ENCODE measurements at regions not wholly inside any gene's neighbourhood (a gene's known extent, or its start where the extent isn't known, plus 50 kb on each side); places are given as distances from the start of the nearest gene placed in this dataset.
A peak's percentile ranks its signal among the peaks of the same experiment; 100 is the strongest.

GRCh38 chr9:118426772-118427171, 722.6 kb downstream of the TLR4 start:
- no peak for DNase-seq

GRCh38 chr9:118438810-118439209, 734.6 kb downstream of the TLR4 start:
- DNase-seq = no peak

- DNase-seq = no peak
These were observed 735.2 kb downstream of the TLR4 start for GRCh38 chr9:118439441-118439840.

DNA sequence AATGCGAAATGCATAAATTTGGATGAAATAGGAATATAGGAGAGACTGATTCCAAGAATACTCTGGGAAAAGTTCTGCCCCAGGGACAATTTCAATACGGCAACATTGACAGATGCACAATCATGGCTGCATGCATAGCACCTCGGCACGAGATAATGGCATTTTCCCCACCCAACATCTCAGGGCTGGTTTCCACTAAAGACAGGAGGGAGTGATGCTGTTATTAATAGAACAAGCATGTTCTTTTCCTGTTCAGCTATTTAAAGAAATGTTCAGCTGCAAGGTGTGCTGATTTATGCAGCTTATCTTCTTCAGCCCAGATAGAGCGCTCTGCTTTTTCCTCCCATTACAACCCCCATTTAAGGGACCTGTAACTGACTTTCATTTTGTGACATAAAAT, 740.2 kb downstream of the TLR4 start:
- DNase-seq = no peak

- no peak for DNase-seq
These were observed 742.9 kb downstream of the TLR4 start for GRCh38 chr9:118446943-118447639.

GRCh38 chr9:118449554-118449953, 745.4 kb downstream of the TLR4 start:
- no peak for DNase-seq

GRCh38 chr9:118455259-118455658, 751.1 kb downstream of the TLR4 start:
- DNase-seq = no peak

DNA sequence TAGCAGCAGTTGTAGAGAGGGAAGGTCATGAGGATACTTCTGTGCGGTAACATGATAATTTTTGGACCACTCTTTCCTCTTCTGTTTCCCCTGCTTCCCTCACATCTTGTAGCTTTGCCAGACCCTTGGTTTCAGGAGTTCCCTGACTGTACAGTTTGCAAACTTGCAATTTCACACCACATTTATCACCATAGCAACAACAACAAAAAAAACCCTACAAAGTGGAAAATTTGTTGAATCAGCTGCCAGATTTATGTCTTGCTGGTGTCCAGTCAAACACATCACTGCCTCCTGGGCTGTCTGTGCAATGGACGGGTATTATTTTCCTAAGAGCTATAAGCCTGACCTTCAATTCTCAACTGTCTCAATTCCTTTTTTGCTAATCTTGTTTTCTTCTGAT, 751.6 kb downstream of the TLR4 start:
- no peak for DNase-seq

GRCh38 chr9:118457171-118458000, 753.2 kb downstream of the TLR4 start:
- no peak for DNase-seq

DNA sequence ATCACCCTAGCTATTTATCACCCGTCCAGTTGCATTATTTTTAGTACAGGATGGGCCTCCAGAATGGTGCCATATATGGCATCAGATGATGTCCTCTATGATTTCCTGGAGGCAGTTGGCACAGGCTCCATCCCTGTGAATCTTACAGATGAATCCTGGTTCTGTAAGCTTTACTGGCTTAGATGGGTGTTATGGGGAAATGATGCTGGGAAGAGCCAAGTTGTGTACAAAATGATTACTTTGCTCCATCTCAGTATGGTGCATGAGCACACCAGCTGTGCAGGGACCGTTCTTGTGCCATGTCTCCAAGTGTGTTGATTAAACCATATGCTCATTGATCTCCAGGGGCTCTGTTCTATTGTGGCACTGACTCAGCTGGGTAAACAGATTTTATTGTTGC, 755.7 kb downstream of the TLR4 start:
- DNase-seq = peak; percentile 61

- no peak for DNase-seq
These were observed 759.2 kb downstream of the TLR4 start for GRCh38 chr9:118463419-118463818.

- DNase-seq = no peak
These were observed 769.3 kb downstream of the TLR4 start for GRCh38 chr9:118473521-118473920.

- DNase-seq = no peak
These were observed 774.5 kb downstream of the TLR4 start for GRCh38 chr9:118478752-118479151.

DNA sequence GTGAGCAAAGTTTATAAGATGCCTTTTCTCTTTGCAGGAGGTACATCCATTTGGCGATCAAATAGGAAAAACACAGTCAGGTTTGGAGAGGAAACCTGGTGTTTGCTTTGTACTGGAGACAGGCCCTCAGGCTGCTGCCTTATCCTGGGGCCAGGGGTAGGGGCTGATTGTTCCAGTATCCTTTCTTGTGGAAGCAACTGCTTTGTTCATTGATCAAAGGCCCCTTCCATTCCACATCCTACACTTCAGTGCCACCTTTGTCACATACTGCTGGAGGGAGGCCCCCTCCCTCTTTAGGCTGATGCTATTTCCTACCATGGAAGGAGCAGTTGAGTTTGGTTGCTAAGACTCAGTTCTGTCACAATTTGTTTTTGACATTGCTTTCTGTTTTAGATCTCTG, 778.1 kb downstream of the TLR4 start:
- no peak for DNase-seq

DNA sequence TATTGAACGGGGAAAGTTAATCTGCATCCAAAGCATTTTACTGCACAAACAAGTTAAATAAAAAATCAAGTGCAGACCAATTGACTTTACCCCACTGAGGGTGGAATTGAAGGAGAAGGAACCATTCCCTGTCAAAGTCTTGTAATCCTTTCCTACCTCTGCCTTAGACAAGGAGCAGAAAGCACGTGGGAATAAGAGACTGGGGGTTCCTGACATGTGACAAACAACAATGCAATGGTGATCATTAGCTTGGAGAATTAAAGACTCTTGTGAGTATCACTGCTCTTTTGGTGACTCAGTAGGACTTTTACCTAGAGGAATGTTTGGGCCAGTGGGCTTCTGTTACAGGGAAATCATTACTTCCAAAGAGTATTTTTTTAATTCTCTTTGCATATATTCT, 779.5 kb downstream of the TLR4 start:
- DNase-seq = no peak

- DNase-seq = no peak
These were observed 799.0 kb downstream of the TLR4 start for GRCh38 chr9:118503236-118503635.

DNA sequence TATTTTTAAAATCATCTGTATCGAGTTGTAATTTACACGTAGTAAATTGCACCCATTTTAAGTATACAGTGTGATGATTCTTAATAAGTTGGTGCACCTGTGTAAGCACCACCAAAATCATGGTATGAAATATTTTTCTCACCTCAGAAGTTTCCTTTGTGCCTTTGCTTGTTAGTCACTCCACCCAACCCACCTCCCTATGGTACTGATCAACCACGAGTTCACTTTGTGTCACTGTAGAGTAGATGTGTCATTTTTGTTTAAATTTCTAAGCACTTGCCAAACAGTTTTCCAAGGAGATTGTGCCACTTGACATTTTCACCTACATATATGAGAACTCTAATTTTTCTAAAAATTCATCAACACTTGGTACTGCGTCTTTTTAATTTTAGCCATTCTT, 806.5 kb downstream of the TLR4 start:
- DNase-seq = no peak

DNA sequence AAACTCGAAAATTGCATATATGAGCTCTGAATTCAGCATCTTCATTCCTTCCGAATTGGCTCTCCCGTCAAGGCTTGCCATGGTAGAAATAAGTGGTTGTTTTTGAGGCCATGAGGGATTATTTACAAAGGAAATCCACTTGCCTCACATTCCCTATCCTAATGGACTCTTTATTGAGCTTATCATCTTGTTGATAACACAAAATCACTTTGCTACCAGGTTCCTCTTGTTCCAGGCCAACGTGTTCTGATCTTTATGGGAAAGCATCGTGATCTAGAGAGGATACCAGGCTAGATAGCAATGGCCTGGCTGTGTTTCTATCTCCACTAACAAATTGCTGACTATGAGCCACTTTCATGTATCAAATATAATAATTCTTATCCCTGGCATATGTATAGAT, 811.7 kb downstream of the TLR4 start:
- peak; percentile 9 for DNase-seq

GRCh38 chr9:118521261-118521660, 817.1 kb downstream of the TLR4 start:
- no peak for DNase-seq

DNA sequence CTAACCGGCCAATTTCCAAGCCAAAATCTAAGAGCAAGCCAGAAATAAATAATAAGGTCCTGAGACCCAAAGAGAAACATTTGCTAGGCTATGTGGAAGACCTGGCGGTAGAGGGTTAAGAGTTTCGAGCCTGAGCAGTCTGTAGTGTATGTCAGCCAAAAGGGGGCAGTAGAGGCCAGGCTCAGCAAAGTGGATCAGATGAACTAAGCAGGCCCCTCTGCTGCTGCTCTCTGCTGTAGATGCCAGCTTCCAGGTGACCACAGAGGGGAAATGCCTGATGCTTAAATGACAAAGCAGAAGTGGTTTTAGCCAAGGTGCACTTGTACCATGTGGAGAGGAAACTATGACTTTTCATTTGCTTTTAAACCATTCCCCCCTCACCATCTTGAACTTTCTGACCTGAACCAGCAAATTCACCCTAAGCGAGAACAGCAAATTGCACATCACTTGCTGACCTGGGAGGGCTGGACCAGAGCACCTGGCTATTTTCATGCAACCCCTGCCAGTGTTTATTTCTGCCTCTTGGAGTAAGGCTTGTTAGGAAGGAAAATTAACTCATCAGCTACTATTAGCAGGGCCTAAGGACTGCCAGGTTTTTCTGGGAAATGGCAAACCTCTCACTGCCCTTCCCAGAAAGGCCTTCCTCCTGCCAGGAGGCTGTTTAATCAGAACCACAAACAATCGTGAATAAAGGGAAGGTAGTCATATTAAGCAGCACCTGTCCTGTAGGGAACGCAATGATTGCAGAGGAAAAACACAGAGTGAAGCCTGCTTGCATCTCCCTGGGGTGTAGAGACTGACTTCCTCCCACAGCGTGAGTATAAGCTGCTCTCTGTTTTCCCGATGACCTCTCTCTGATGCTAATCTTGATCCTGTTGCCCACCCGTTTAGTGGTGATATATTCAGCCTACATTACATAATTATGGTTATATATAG, 818.2 kb downstream of the TLR4 start:
- peak; percentile 69 for DNase-seq

DNA sequence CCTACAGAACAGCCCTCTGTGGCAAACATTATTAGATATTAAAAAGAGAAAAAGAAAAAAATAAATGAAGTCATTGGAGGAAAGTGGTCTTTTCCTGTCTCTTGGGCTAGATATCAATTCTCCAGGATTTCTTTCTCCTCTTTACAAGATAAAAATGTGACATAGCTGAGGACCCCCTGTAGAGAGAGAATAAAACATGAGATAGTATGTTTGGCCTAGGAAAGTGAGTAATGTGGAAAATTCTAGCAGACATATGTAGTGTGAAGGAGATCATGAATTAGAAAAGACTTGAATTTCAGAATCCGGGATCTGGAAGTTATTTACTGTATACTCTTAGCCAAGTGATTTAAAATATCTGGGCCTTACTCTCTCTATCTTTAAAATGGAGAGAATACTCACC, 823.1 kb downstream of the TLR4 start:
- no peak for DNase-seq

GRCh38 chr9:118529210-118529609, 825.0 kb downstream of the TLR4 start:
- DNase-seq = no peak

DNA sequence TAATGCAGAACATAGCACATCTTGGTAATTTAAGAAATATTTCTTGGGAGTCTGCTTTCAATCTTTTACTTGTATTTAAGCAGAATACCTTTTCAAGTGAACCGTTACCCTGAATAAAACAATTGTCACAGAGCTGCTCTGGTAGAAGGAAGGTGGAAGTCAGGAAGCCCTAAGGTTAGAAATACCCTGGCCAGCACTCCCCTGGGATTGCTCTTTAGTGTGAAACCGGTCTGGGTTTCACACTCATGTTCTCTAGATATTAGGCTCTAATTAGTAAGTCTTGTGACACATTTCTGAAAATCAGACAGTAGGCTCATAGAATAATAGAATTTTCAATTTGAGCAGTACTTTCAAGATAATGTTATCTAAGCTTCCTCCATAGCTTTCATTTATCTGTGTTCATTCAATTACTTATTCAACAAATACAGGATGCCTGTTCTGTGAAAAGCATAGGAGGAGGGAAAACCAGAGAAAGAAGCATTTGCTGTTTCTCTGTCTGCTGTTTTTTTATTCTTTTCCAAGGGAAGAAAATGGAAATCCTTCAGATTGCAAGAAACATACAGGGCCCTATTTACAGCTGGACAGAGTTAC, 825.5 kb downstream of the TLR4 start:
- no peak for DNase-seq

All from NCI-H82 (cell line).